MCF 10A (cell line): ENCODE measurements at regions not wholly inside any gene's neighbourhood (a gene's known extent, or its start where the extent isn't known, plus 50 kb on each side); places are given as distances from the start of the nearest gene placed in this dataset.
"Not testable (repeated sequence)": the region's sequence is repeated elsewhere in the genome, so short reads cannot be mapped to it uniquely, and the experiment has no call there.

Experiments used
- BruUV-seq: library from RNA; stranded (reverse); fragments of 400-500 nt; replicated peaks from 2 replicates; lab custom pipeline; 2021; lab: Mats Ljungman, UMichigan
- CTCF ChIA-PET: fragments of 300-600 bp; sonication (Branson Sonifier 250); formaldehyde crosslinking; extraction: SDS; loops from one replicate; lab custom pipeline; 2021; ENCODE audit warnings: antibody characterized with exemption, inconsistent platforms; lab: Yijun Ruan, JAX
- POLR2A ChIA-PET: fragments of 300-600, 350-650 bp; sonication (Branson Sonifier 250); formaldehyde crosslinking; extraction: SDS; loops from one replicate; lab custom pipeline; 2020; ENCODE audit warnings: antibody characterized with exemption, inconsistent platforms; lab: Yijun Ruan, JAX
- DNase-seq: peaks from one replicate; pipeline ENCODE4 v3.0.0-alpha.2; 2018; ENCODE audit not compliant: unreplicated experiment
- H3K27ac Mint-ChIP-seq: one replicate; pipeline ENCODE4 v1.8.0; 2022; ENCODE audit warnings: mild to moderate bottlenecking, low read depth, mixed read lengths; ENCODE audit not compliant: unreplicated experiment
- H3K27me3 Mint-ChIP-seq: one replicate; pipeline ENCODE4 v1.8.0; 2022; ENCODE audit warnings: mixed read lengths; ENCODE audit not compliant: insufficient read depth, unreplicated experiment
- H3K36me3 Mint-ChIP-seq: one replicate; pipeline ENCODE4 v1.8.0; 2022; ENCODE audit warnings: mild to moderate bottlenecking, moderate library complexity, mixed read lengths; ENCODE audit not compliant: insufficient read depth, unreplicated experiment
- H3K4me1 Mint-ChIP-seq: one replicate; pipeline ENCODE4 v1.8.0; 2022; ENCODE audit warnings: mixed read lengths; ENCODE audit not compliant: insufficient read depth, unreplicated experiment
- H3K4me3 Mint-ChIP-seq: one replicate; pipeline ENCODE4 v1.8.0; 2022; ENCODE audit warnings: mild to moderate bottlenecking, moderate library complexity, mixed read lengths; ENCODE audit not compliant: unreplicated experiment
- H3K9me3 Mint-ChIP-seq: one replicate; pipeline ENCODE4 v1.8.0; 2022; ENCODE audit warnings: mixed read lengths; ENCODE audit not compliant: unreplicated experiment
- intact Hi-C: fragments of 100-400 bp; cut with micrococcal nuclease; formaldehyde crosslinking; loops from 2 replicates; pipeline ENCODE4 v1.14.1; 2022
- TF ChIP-seq, protein P1 (sequence below): fragments of 200-600 bp; IDR thresholded peaks from one replicate; pipeline ENCODE4 v1.8.0; 2022; ENCODE audit warnings: antibody characterized with exemption, mild to moderate bottlenecking; ENCODE audit not compliant: unreplicated experiment

DNA sequence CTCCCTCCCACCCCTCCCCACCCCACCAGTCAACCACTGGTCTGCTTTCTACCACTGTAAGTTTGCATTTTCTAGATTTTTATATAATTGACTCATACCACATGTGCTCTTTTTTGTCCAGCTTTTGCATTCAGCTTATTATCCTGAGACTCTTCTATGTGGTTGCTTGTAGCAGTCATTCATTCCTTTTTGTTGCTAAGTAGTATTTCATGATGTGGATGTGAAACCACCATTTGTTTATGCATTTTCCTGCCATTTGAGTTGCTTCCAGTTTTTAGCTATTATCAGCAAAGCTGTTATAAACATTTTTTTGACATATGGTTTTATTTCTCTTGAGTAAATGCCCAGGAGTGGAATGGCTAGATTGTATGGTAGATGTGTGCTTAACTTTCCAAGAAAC, 77.0 kb upstream of the FGF3 start:
- Mint-ChIP-seq H3K27me3 (peaks cover 35% of the 10 kb centered on the region), H3K9me3 (no peaks in the 10 kb centered on the region), H3K4me3 (no peak overlapping the region), H3K4me1 (no peaks in the 10 kb centered on the region), H3K36me3 (no peaks in the 10 kb centered on the region), H3K27ac (no peak overlapping the region)
- BruUV-seq: no TSS peak
- ChIA-PET CTCF (interaction anchor here (1.5 kb wide), 1 partner anchor 211 kb away, joined by 5 read pairs; no protein-coding TSS in a partner anchor), POLR2A (no interaction called here)
- intact Hi-C loops: no loop called here
- TF ChIP-seq, protein P1, sequence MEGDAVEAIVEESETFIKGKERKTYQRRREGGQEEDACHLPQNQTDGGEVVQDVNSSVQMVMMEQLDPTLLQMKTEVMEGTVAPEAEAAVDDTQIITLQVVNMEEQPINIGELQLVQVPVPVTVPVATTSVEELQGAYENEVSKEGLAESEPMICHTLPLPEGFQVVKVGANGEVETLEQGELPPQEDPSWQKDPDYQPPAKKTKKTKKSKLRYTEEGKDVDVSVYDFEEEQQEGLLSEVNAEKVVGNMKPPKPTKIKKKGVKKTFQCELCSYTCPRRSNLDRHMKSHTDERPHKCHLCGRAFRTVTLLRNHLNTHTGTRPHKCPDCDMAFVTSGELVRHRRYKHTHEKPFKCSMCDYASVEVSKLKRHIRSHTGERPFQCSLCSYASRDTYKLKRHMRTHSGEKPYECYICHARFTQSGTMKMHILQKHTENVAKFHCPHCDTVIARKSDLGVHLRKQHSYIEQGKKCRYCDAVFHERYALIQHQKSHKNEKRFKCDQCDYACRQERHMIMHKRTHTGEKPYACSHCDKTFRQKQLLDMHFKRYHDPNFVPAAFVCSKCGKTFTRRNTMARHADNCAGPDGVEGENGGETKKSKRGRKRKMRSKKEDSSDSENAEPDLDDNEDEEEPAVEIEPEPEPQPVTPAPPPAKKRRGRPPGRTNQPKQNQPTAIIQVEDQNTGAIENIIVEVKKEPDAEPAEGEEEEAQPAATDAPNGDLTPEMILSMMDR: no peak
- no peak for DNase-seq

DNA sequence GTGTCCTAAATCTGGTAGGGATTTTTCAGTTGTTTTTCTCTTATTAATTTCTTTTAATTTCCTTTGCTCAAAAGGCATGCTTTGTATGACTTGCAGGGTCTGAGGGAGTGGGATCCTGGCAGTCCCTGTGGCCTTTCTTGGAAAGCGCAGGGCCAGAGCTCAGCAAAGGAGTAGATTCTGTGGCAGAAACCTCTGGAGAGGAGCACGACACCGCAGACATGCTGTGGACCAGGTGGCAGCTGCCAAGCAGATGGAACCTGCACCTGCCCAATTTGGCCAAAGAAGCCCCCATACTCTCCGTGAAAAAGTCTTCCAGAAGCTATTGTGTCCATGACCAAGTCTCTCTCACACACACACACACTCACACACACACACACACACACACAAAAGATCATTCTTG, 78.9 kb upstream of the FGF3 start:
- no peaks in the 10 kb centered on the region for H3K4me1 Mint-ChIP-seq
- H3K36me3 Mint-ChIP-seq: no peaks in the 10 kb centered on the region
- H3K27ac Mint-ChIP-seq: no peak overlapping the region
- intact Hi-C loops: no loop called here
- no peak overlapping the region for H3K4me3 Mint-ChIP-seq
- no peaks in the 10 kb centered on the region for H3K9me3 Mint-ChIP-seq
- no TSS peak for BruUV-seq
- no peak for DNase-seq
- ChIA-PET CTCF (interaction anchor here (0.9 to 1.1 kb wide), 2 partner anchors 11 to 49 kb away, joined by 4 read pairs; no protein-coding TSS in a partner anchor), POLR2A (no interaction called here)
- peaks cover 41% of the 10 kb centered on the region for H3K27me3 Mint-ChIP-seq
- TF ChIP-seq, protein P1: no peak

DNA sequence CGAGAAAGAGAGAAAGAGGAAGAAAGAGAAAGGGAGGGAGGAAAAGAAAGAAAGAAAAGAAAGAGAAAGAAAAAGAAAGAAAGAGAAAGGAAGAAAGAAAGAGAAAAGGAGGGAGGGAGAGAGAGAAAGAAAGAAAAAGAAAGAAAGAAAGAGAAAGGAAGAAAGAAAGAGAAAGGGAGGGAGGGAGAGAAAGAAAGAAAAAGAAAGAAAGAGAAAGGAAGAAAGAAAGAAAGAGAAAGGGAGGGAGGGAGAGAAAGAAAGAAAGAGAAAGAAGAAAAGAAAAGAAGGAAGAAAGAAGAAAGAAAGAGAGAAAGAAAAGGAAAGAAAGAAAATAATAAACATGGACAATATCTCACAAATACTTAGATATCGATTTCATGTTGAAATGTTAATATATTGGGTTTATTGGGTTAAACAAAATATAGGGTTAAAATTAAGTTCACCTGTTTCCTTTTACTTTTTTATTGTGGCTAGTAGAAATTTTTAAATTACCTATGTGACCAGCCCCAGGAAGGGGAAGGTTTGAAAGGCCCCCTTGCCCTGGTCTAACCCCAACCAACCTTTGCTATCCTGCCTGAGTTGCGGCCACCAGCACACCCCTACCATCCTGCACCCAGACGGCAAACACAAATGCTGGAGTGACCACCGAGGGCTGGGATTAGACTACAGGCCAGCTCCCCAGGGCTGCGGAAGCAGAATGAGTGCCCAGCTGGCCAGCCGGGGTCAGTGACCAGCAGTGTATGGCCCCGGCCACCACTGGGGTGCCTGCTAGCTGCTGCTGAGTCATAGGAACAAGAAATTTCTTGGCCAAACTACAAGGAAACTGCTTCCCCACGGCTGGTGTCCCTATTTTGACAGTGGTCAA, 81.0 kb upstream of the FGF3 start:
- intact Hi-C loops: no loop called here
- ChIA-PET CTCF (interaction anchor here (1.0 kb wide), 1 partner anchor 9 kb away, joined by 7 read pairs; no protein-coding TSS in a partner anchor), POLR2A (no interaction called here)
- no peak for DNase-seq
- TF ChIP-seq, protein P1: no peak
- Mint-ChIP-seq H3K36me3 (no peaks in the 10 kb centered on the region), H3K27me3 (peaks cover 41% of the 10 kb centered on the region), H3K9me3 (no peaks in the 10 kb centered on the region), H3K4me3 (no peak overlapping the region), H3K4me1 (no peaks in the 10 kb centered on the region), H3K27ac (no peak overlapping the region)
- no TSS peak for BruUV-seq

DNA sequence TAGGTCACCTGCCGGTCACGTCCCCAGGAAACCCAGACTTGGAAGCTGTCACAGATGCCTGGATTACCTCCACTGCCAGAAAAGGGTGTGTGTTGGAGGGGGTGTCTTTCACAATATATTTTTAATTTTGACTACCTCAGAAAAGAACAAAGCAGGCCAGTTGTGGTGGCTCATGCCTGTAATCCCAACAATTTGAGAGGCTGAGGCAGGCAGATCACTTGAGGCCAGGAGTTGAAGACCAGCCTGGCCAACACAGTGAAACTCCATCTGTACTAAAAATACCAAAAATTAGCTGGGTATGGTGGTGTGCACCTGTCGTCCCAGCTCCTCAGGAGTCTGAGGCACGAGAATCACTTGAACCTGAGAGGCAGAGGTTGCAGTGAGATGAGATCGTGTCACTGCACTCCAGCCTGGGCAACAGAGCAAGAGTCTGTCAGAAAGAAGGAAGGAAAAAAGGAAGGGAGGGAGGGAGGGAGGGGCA, 81.6 kb upstream of the FGF3 start:
- POLR2A ChIA-PET: not testable (repeated sequence)

More for the DNA sequence above, 81.6 kb upstream of the FGF3 start:
- H3K27me3 Mint-ChIP-seq: peaks cover 41% of the 10 kb centered on the region
- intact Hi-C loops, H3K9me3 Mint-ChIP-seq, H3K36me3 Mint-ChIP-seq, H3K27ac Mint-ChIP-seq, DNase-seq, H3K4me1 Mint-ChIP-seq, BruUV-seq, H3K4me3 Mint-ChIP-seq: not testable (repeated sequence)
- CTCF ChIA-PET: interaction anchor here (0.7 to 1.1 kb wide), 3 partner anchors 8 to 28 kb away, joined by 3 to 7 read pairs (median 4); no protein-coding TSS in a partner anchor
